SK-N-SH treated with all-trans-retinoic acid at 6 μM for 48 hours (cell line): ENCODE measurements at regions not wholly inside any gene's neighbourhood (a gene's known extent, or its start where the extent isn't known, plus 50 kb on each side); places are given as distances from the start of the nearest gene placed in this dataset.

Experiments
- ARNTL ChIP-seq: fragments of 450-650 bp; formaldehyde crosslinking; IDR thresholded peaks from 2 replicates; pipeline ENCODE4 v1.5.0; 2020; ENCODE audit warnings: low read depth, mild to moderate bottlenecking, moderate library complexity, borderline replicate concordance
- BACH2 ChIP-seq: fragments of 250-450 bp; sonication (Bioruptor Pico); IDR thresholded peaks from 2 replicates; pipeline ENCODE4 v1.9.0; 2021; ENCODE audit warnings: mild to moderate bottlenecking, borderline replicate concordance
- CREB5 ChIP-seq: fragments of 250-450 bp; sonication (Bioruptor Pico); IDR thresholded peaks from 2 replicates; pipeline ENCODE4 v1.5.1; 2020; ENCODE audit warnings: low read depth, mild to moderate bottlenecking, moderate library complexity
- ISL1 ChIP-seq: fragments of 250-450 bp; sonication (Bioruptor Pico); IDR thresholded peaks from 2 replicates; pipeline ENCODE4 v2.1.2; 2022; ENCODE audit warnings: mild to moderate bottlenecking, moderate library complexity
- PATZ1 ChIP-seq: fragments of 250-450 bp; sonication (Bioruptor Pico); IDR thresholded peaks from 2 replicates; pipeline ENCODE4 v1.8.0; 2020; ENCODE audit warnings: mild to moderate bottlenecking, moderate library complexity, borderline replicate concordance
- PPARA ChIP-seq: fragments of 250-450 bp; sonication (Bioruptor Pico); IDR thresholded peaks from 2 replicates; pipeline ENCODE4 v1.5.0; 2020; ENCODE audit warnings: mild to moderate bottlenecking, borderline replicate concordance
- RARB ChIP-seq: fragments of 250-450 bp; sonication (Bioruptor Pico); IDR thresholded peaks from 2 replicates; pipeline ENCODE4 v1.8.0; 2021; ENCODE audit warnings: mild to moderate bottlenecking, moderate library complexity
- SNAI2 ChIP-seq: fragments of 250-450 bp; sonication (Bioruptor Pico); IDR thresholded peaks from 2 replicates; pipeline ENCODE4 v1.5.0; 2020; ENCODE audit warnings: mild to moderate bottlenecking, moderate library complexity
- TOX ChIP-seq: fragments of 250-450 bp; sonication (Bioruptor Pico); IDR thresholded peaks from 2 replicates; pipeline ENCODE4 v1.8.0; 2021; ENCODE audit warnings: mild to moderate bottlenecking, moderate library complexity, borderline replicate concordance
- ZC3H10 ChIP-seq: fragments of 250-450 bp; sonication (Bioruptor Pico); IDR thresholded peaks from 2 replicates; pipeline ENCODE4 v1.5.1; 2021; ENCODE audit warnings: mild to moderate bottlenecking, moderate library complexity
- ZFP30 ChIP-seq: fragments of 450-650 bp; formaldehyde crosslinking; IDR thresholded peaks from 2 replicates; pipeline ENCODE4 v1.5.0; 2022; ENCODE audit warnings: mild to moderate bottlenecking, moderate library complexity
- ZNF8 ChIP-seq: fragments of 450-650 bp; formaldehyde crosslinking; IDR thresholded peaks from 2 replicates; pipeline ENCODE4 v1.5.0; 2020; ENCODE audit warnings: mild to moderate bottlenecking, moderate library complexity
- TF ChIP-seq, protein P1 (sequence below): fragments of 250-450 bp; sonication (Bioruptor Pico); IDR thresholded peaks from 2 replicates; pipeline ENCODE4 v1.5.0; 2020; ENCODE audit warnings: mild to moderate bottlenecking, moderate library complexity

DNA sequence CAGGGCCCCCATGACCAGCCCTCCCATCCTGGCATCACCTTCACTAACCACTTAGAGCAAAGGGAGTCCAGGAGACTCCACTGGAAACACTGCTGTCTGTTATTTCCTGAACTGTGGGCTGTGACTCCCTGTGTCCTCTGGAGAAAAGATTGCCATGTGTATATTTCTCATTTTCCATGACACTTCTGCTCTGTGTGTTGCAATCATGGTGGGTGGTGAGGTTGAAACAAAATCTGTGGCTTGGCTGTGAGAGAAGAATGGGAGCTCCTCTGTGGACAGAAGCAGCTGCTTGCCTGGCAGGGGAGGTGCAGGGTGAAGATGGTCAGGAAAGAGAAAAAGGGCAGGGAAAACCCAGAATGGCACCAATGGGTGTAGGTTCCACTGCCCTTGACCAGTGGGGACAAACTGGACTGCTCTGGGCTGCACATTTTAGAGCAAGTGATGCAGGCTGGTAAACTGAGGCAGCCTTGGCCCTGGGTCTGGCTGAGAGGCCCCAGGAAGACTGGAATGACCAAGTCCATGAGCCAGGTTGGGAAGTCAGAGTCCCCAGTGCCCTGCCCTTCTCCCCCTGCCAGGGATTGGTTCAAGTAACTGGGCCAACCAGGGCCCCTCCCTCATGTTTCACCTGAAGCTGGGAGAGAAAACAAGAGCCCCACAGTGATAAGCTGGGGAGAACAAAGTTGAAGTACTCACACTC is 314.3 kb downstream of the C16orf95 start:
- TF ChIP-seq PATZ1 (CRISPR knock-in tag) (no peak), PPARA (CRISPR knock-in tag) (no peak), CREB5 (CRISPR knock-in tag) (no peak), ARNTL (CRISPR knock-in tag) (no peak), SNAI2 (CRISPR knock-in tag) (no peak), TOX (CRISPR knock-in tag) (no peak), ISL1 (CRISPR knock-in tag) (no peak), RARB (no peak), ZC3H10 (CRISPR knock-in tag) (no peak), ZNF8 (CRISPR knock-in tag) (no peak), ZFP30 (CRISPR knock-in tag) (no peak), BACH2 (CRISPR knock-in tag) (no peak)
- TF ChIP-seq, protein P1, sequence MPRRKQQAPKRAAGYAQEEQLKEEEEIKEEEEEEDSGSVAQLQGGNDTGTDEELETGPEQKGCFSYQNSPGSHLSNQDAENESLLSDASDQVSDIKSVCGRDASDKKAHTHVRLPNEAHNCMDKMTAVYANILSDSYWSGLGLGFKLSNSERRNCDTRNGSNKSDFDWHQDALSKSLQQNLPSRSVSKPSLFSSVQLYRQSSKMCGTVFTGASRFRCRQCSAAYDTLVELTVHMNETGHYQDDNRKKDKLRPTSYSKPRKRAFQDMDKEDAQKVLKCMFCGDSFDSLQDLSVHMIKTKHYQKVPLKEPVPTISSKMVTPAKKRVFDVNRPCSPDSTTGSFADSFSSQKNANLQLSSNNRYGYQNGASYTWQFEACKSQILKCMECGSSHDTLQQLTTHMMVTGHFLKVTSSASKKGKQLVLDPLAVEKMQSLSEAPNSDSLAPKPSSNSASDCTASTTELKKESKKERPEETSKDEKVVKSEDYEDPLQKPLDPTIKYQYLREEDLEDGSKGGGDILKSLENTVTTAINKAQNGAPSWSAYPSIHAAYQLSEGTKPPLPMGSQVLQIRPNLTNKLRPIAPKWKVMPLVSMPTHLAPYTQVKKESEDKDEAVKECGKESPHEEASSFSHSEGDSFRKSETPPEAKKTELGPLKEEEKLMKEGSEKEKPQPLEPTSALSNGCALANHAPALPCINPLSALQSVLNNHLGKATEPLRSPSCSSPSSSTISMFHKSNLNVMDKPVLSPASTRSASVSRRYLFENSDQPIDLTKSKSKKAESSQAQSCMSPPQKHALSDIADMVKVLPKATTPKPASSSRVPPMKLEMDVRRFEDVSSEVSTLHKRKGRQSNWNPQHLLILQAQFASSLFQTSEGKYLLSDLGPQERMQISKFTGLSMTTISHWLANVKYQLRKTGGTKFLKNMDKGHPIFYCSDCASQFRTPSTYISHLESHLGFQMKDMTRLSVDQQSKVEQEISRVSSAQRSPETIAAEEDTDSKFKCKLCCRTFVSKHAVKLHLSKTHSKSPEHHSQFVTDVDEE (CRISPR knock-in tag), result no peak
